ENCODE measurements at regions not wholly inside any gene's neighbourhood (a gene's known extent, or its start where the extent isn't known, plus 50 kb on each side); places are given as distances from the start of the nearest gene placed in this dataset.
"Not testable (repeated sequence)": the region's sequence is repeated elsewhere in the genome, so short reads cannot be mapped to it uniquely, and the experiment has no call there.

DNA sequence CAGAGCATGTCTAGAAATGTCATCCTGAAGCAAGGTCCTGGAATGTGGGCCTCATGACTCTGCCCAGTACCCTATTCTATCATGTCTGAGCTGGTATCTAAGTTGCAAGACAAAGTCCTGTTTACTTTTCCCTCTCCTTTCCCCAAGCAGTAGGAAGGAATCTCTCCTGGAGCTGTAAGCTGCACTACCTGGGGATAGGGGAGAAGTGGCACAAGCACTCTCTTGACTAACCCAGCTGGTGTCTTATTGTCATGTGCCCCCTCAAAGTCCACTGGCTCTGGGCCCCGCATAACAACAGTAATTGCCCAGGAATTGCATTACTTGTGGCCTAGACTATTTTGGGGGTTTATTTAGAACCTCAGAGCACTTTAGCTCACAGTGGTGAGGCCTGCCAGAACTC is 1366.3 kb upstream of the GOT2 start:
- H3K4me3 ChIP-seq (ENCODE audit: insufficient read depth, low read depth, low read length), result no peak overlapping the region
- H3K4me1 ChIP-seq (ENCODE audit: control insufficient read depth, insufficient read depth, low read length), result no peaks in the 10 kb centered on the region
- H3K9me3 ChIP-seq (ENCODE audit: control insufficient read depth, low read length), result no peaks in the 10 kb centered on the region
- 89 to 93% methylated on average over 1 of the region's 1 CpG for WGBS, 2 experiments
- no peaks in the 10 kb centered on the region for H3K27me3 ChIP-seq (ENCODE audit: control insufficient read depth, insufficient read depth, low read length, poor library complexity, severe bottlenecking)
- H3K36me3 ChIP-seq (ENCODE audit: control insufficient read depth, insufficient read depth, low read length), result no peaks in the 10 kb centered on the region
- H3K27ac ChIP-seq (ENCODE audit: insufficient read depth, low read depth, low read length, poor library complexity, severe bottlenecking), result no peak overlapping the region

DNA sequence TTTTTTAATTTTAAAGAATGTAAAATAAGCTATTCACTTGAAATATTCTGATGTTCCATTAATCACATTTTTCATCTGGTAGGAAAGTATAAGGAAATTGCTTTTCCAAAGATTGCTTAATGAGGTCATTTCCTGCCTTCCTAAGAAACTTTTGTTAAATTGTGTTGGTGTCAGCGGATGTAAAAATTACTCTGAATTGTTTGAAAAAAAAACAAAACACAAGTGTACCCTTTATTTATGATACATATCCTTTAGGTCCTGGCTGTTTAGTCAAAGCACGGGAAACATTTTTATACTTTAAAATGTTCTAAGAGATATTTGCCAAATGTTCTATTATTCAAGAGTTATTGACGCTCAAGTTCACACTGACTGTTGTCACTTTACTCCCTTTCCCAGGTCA is 1357.4 kb upstream of the GOT2 start:
- H3K27ac ChIP-seq (ENCODE audit: insufficient read depth, low read depth, low read length, poor library complexity, severe bottlenecking), result no peak overlapping the region
- H3K4me1 ChIP-seq (ENCODE audit: control insufficient read depth, insufficient read depth, low read length), result no peaks in the 10 kb centered on the region
- WGBS, 2 experiments, result 50 to 80% methylated on average over 1 to 2 of the region's 3 CpGs

DNA sequence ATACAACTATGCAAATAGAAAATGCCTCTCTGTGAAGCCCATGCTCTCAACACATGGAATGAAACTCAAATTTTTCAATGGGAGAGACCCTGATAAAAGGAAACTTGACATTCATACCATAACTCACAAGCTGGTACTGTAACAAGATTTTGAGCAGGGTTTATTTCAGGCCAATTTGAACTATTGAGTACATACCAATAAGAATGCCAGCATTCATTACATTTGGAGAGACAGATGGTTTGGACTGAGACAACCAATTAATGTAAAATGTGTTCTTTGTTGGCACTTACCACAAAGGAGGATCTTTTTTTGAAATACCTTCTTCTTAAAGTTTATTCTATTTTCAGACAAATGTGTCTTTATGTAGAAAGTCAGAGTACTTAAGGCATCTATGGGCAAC is 1357.0 kb upstream of the GOT2 start:
- no peak overlapping the region for H3K4me3 ChIP-seq (ENCODE audit: insufficient read depth, low read depth, low read length)
- no peaks in the 10 kb centered on the region for H3K9me3 ChIP-seq (ENCODE audit: control insufficient read depth, low read length)
- H3K4me1 ChIP-seq (ENCODE audit: control insufficient read depth, insufficient read depth, low read length), result no peaks in the 10 kb centered on the region
- no peak overlapping the region for H3K27ac ChIP-seq (ENCODE audit: insufficient read depth, low read depth, low read length, poor library complexity, severe bottlenecking)
- H3K36me3 ChIP-seq (ENCODE audit: control insufficient read depth, insufficient read depth, low read length), result no peaks in the 10 kb centered on the region
- no peaks in the 10 kb centered on the region for H3K27me3 ChIP-seq (ENCODE audit: control insufficient read depth, insufficient read depth, low read length, poor library complexity, severe bottlenecking)

More for the DNA sequence above, 1357.4 kb upstream of the GOT2 start:
- H3K4me3 ChIP-seq (ENCODE audit: insufficient read depth, low read depth, low read length), result no peak overlapping the region
- H3K9me3 ChIP-seq (ENCODE audit: control insufficient read depth, low read length), result no peaks in the 10 kb centered on the region
- H3K36me3 ChIP-seq (ENCODE audit: control insufficient read depth, insufficient read depth, low read length), result no peaks in the 10 kb centered on the region
- no peaks in the 10 kb centered on the region for H3K27me3 ChIP-seq (ENCODE audit: control insufficient read depth, insufficient read depth, low read length, poor library complexity, severe bottlenecking)

DNA sequence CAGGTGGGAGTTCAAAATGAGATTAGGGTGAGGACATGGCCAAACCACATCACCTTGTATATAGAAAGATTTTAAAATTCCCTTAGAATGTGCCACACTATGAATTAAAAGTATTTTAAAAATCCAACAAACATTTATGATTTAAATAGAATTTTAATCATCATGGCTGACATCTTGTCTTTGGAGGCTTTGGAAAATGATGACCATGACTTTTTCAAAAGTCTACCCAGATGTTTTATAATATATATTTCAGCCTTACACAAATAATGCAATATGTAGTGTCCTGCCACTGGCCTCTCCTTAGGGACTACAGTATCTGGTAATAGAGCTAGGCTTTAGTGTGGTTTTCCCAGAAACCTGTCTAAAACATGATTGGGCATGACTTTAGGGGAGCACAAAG is 1353.4 kb upstream of the GOT2 start:
- Histone ChIP-seq H3K27ac (ENCODE audit: insufficient read depth, low read depth, low read length, poor library complexity, severe bottlenecking) (no peak overlapping the region), H3K36me3 (ENCODE audit: control insufficient read depth, insufficient read depth, low read length) (no peaks in the 10 kb centered on the region), H3K4me3 (ENCODE audit: insufficient read depth, low read depth, low read length) (no peak overlapping the region), H3K9me3 (ENCODE audit: control insufficient read depth, low read length) (no peaks in the 10 kb centered on the region), H3K27me3 (ENCODE audit: control insufficient read depth, insufficient read depth, low read length, poor library complexity, severe bottlenecking) (no peaks in the 10 kb centered on the region), H3K4me1 (ENCODE audit: control insufficient read depth, insufficient read depth, low read length) (no peaks in the 10 kb centered on the region)

DNA sequence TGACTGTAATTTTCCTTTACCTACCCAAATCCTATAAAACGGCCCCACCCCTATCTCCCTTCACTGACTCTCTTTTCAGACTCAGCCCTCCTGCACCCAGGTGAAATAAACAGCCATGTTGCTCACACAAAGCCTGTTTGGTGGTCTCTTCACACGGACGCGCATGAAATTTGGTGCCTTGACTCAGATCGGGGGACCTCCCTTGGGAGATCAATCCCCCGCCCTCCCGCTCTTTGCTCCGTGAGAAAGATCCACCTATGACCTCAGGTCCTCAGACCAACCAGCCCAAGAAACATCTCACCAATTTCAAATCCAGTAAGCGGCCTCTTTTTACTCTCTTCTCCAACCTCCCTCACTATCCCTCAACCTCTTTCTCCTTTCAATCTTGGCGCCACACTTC is 1344.7 kb upstream of the GOT2 start:
- 89 to 90% methylated on average over 8 to 9 of the region's 10 CpGs for WGBS, 2 experiments
- H3K4me1 ChIP-seq (ENCODE audit: control insufficient read depth, insufficient read depth, low read length); H3K9me3 ChIP-seq (ENCODE audit: control insufficient read depth, low read length); H3K27me3 ChIP-seq (ENCODE audit: control insufficient read depth, insufficient read depth, low read length, poor library complexity, severe bottlenecking); H3K36me3 ChIP-seq (ENCODE audit: control insufficient read depth, insufficient read depth, low read length); H3K27ac ChIP-seq (ENCODE audit: insufficient read depth, low read depth, low read length, poor library complexity, severe bottlenecking); H3K4me3 ChIP-seq (ENCODE audit: insufficient read depth, low read depth, low read length): not testable (repeated sequence)

DNA sequence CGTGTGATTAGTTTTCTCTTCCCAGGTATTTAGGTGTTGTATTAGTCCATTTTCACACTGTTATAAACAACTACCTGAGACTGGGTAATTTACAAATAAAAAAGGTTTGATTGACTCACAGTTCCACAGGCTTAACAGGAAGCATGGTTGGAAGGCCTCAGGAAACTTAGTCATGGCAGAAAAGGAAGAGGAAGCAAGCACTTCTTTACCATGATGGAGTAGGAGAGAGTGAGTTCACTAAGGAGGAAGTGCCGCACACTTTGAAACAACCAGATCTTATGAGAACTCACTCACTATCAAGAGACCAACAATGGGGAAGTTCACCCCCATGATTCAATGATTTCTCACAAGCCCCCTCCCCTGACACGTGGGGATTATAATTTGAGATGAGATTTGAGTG is 1343.7 kb upstream of the GOT2 start:
- 83 to 88% methylated on average over 1 of the region's 3 CpGs for WGBS, 2 experiments
- H3K27me3 ChIP-seq (ENCODE audit: control insufficient read depth, insufficient read depth, low read length, poor library complexity, severe bottlenecking), result no peaks in the 10 kb centered on the region

DNA sequence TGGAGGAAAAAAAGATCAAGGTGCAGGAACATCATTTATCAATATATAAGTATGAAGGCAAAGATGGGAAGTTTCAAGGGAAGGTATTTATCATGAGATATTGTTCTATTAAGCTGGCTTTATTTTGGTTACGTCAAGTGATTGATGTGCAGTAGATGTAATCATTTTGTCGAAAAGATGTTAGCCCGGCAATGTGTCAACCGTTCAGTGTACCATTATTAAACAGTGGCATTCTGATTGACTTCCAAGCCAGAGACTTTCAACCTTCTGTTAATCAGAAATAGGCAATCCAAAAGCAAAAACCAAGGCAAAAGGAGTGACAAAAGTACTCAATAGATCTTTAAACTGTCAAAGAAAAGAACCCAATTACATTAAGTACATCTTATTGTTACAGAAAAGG is 1340.3 kb upstream of the GOT2 start:
- no peak overlapping the region for H3K27ac ChIP-seq (ENCODE audit: insufficient read depth, low read depth, low read length, poor library complexity, severe bottlenecking)
- WGBS, 2 experiments, result 86 to 91% methylated on average over 4 of the region's 4 CpGs
- H3K4me3 ChIP-seq (ENCODE audit: insufficient read depth, low read depth, low read length), result no peak overlapping the region
- H3K4me1 ChIP-seq (ENCODE audit: control insufficient read depth, insufficient read depth, low read length), result no peaks in the 10 kb centered on the region
- H3K36me3 ChIP-seq (ENCODE audit: control insufficient read depth, insufficient read depth, low read length), result no peaks in the 10 kb centered on the region
- no peaks in the 10 kb centered on the region for H3K27me3 ChIP-seq (ENCODE audit: control insufficient read depth, insufficient read depth, low read length, poor library complexity, severe bottlenecking)
- H3K9me3 ChIP-seq (ENCODE audit: control insufficient read depth, low read length), result no peaks in the 10 kb centered on the region

More for the DNA sequence above, 1343.7 kb upstream of the GOT2 start:
- Histone ChIP-seq H3K27ac (ENCODE audit: insufficient read depth, low read depth, low read length, poor library complexity, severe bottlenecking) (no peak overlapping the region), H3K9me3 (ENCODE audit: control insufficient read depth, low read length) (no peaks in the 10 kb centered on the region), H3K4me3 (ENCODE audit: insufficient read depth, low read depth, low read length) (no peak overlapping the region), H3K4me1 (ENCODE audit: control insufficient read depth, insufficient read depth, low read length) (no peaks in the 10 kb centered on the region), H3K36me3 (ENCODE audit: control insufficient read depth, insufficient read depth, low read length) (no peaks in the 10 kb centered on the region)

DNA sequence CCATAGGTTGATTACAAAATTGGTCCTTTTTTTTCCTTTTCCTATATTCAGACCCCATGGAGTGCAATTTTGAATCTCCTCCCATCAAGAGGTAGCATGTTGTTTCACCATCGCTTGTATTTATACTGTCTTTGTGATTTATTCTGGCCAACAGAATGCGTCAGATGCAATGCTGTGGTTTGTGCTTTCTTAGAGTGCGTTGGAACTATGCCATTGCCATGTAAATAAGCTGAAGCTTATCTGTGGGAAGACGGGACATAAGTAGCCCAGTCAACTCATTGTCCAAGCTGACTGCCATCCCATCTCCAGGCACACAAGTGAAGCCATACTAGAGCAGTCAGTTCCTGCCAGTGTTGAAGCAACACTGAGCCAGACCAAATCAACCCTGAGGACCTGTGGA is 1339.3 kb upstream of the GOT2 start:
- Histone ChIP-seq H3K9me3 (ENCODE audit: control insufficient read depth, low read length) (no peaks in the 10 kb centered on the region), H3K4me1 (ENCODE audit: control insufficient read depth, insufficient read depth, low read length) (no peaks in the 10 kb centered on the region), H3K27ac (ENCODE audit: insufficient read depth, low read depth, low read length, poor library complexity, severe bottlenecking) (no peak overlapping the region), H3K27me3 (ENCODE audit: control insufficient read depth, insufficient read depth, low read length, poor library complexity, severe bottlenecking) (no peaks in the 10 kb centered on the region), H3K4me3 (ENCODE audit: insufficient read depth, low read depth, low read length) (no peak overlapping the region), H3K36me3 (ENCODE audit: control insufficient read depth, insufficient read depth, low read length) (no peaks in the 10 kb centered on the region)
- 92 to 97% methylated on average over 4 of the region's 4 CpGs for WGBS, 2 experiments

DNA sequence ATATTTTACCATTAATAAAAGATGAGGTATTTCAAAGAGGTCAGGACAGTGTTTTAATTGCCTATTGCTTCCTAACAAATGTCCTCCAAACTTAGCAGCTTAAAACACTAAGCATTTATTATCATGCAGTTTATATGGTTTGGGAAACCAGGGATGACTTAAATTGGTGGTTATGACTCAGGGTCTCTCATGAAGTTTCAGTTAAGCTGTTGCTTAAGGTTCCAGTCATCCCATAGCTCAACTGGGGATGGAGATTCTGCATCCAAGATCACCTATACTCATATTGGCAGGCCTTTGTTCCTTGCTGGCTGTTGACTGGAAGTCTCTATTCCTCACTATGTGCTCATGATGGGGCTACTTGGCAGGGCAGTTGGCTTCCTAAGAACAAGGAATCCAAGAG is 1329.9 kb upstream of the GOT2 start:
- H3K27ac ChIP-seq (ENCODE audit: insufficient read depth, low read depth, low read length, poor library complexity, severe bottlenecking), result no peak overlapping the region
- H3K36me3 ChIP-seq (ENCODE audit: control insufficient read depth, insufficient read depth, low read length), result no peaks in the 10 kb centered on the region
- no peak overlapping the region for H3K4me3 ChIP-seq (ENCODE audit: insufficient read depth, low read depth, low read length)
- no peaks in the 10 kb centered on the region for H3K9me3 ChIP-seq (ENCODE audit: control insufficient read depth, low read length)
- no peaks in the 10 kb centered on the region for H3K4me1 ChIP-seq (ENCODE audit: control insufficient read depth, insufficient read depth, low read length)
- no peaks in the 10 kb centered on the region for H3K27me3 ChIP-seq (ENCODE audit: control insufficient read depth, insufficient read depth, low read length, poor library complexity, severe bottlenecking)

DNA sequence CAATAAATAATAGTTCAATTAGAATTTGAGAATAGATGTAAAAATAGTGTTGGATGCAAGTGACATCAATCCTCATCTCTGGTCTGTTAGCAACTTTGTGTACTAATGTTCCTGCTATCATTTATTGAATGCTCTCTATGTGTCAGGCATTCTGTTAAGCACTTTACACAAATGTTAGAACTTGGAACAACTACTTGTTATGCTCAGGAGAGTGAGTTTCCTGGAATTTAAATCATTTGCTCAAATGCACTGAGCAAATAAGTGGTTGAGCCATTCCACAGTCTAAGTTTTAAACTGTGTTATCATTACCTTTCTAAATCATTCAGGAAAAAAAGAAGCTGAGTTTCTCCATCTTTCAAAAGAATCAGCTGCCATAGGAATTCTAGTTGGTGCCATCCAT is 1327.3 kb upstream of the GOT2 start:
- H3K36me3 ChIP-seq (ENCODE audit: control insufficient read depth, insufficient read depth, low read length), result no peaks in the 10 kb centered on the region
- H3K27ac ChIP-seq (ENCODE audit: insufficient read depth, low read depth, low read length, poor library complexity, severe bottlenecking), result no peak overlapping the region
- H3K27me3 ChIP-seq (ENCODE audit: control insufficient read depth, insufficient read depth, low read length, poor library complexity, severe bottlenecking), result no peaks in the 10 kb centered on the region
- H3K9me3 ChIP-seq (ENCODE audit: control insufficient read depth, low read length), result no peaks in the 10 kb centered on the region
- H3K4me1 ChIP-seq (ENCODE audit: control insufficient read depth, insufficient read depth, low read length), result no peaks in the 10 kb centered on the region
- H3K4me3 ChIP-seq (ENCODE audit: insufficient read depth, low read depth, low read length), result no peak overlapping the region

DNA sequence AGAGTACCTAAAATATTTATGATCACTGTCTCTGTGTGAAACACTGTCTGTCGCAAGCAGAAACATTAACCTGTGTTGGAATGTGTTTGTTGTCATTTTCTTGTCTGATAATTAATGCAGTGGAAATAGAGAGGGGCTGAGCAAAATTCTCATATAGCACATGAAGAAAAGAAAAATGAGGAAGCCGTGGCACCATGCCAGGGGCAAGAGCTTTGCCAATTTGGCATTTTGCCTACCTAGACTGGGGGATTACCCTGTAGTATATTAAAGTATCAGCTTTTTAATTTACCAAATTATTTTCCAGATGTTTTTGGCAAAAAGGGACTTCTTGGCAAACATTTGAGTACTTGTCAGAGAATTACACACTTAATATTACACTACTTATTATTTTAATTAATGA is 1326.6 kb upstream of the GOT2 start:
- Histone ChIP-seq H3K9me3 (ENCODE audit: control insufficient read depth, low read length) (no peaks in the 10 kb centered on the region), H3K27ac (ENCODE audit: insufficient read depth, low read depth, low read length, poor library complexity, severe bottlenecking) (no peak overlapping the region), H3K4me1 (ENCODE audit: control insufficient read depth, insufficient read depth, low read length) (no peaks in the 10 kb centered on the region), H3K4me3 (ENCODE audit: insufficient read depth, low read depth, low read length) (no peak overlapping the region), H3K27me3 (ENCODE audit: control insufficient read depth, insufficient read depth, low read length, poor library complexity, severe bottlenecking) (no peaks in the 10 kb centered on the region), H3K36me3 (ENCODE audit: control insufficient read depth, insufficient read depth, low read length) (no peaks in the 10 kb centered on the region)
- 93 to 97% methylated on average over 2 of the region's 2 CpGs for WGBS, 2 experiments
